Adrenal gland (tissue), 9 donors: ENCODE measurements at regions not wholly inside any gene's neighbourhood (a gene's known extent, or its start where the extent isn't known, plus 50 kb on each side); places are given as distances from the start of the nearest gene placed in this dataset.

Experiments used
- DNase-seq, 7 donors: peaks; one replicate each; pipeline ENCODE4 v3.0.0-alpha.2; 2019 to 2020
- H3K27ac ChIP-seq, 5 donors: fragments of 200-600 bp; sonication (generic) in 4 of 5; 1 replicate in 3 of 5; 2 replicates in 2 of 5; pipeline versions ENCODE4 v1.5.1 to v1.8.0; 2016 to 2020; ENCODE audit warnings: mild to moderate bottlenecking in 1 of 5
- H3K27me3 ChIP-seq: fragments of 200-600 bp; 2 replicates; pipeline ENCODE4 v1.8.0; 2021
- H3K36me3 ChIP-seq, 2 donors: fragments of 200-600 bp; replicated peaks in 1 of 2; 1 replicate in 1 of 2; 2 replicates in 1 of 2; pipeline versions ENCODE4 v1.5.1 to v1.8.0; 2018 to 2022
- H3K4me1 ChIP-seq, 2 donors: fragments of 200-600 bp; replicated peaks in 1 of 2; 1 replicate in 1 of 2; 2 replicates in 1 of 2; pipeline versions ENCODE4 v1.5.1 to v1.8.0; 2018 to 2021
- H3K4me3 ChIP-seq, 4 donors: fragments of 200-600 bp; sonication (generic) in 3 of 4; one replicate each; pipeline ENCODE4 v1.5.1; 2016 to 2018
- H3K9me3 ChIP-seq, 3 donors: fragments of 200-600 bp; sonication (generic) in 1 of 3; replicated peaks in 1 of 3; 1 replicate in 2 of 3; 2 replicates in 1 of 3; pipeline versions ENCODE4 v1.5.1 to v1.8.0; 2016 to 2021
- POLR2A ChIP-seq, 2 donors: fragments of 450-650 bp; IDR thresholded peaks; one replicate each; pipeline ENCODE4 v1.6.1; 2017; ENCODE audit warnings: antibody characterized with exemption in 2 of 2, mild to moderate bottlenecking in 2 of 2, moderate library complexity in 1 of 2
- WGBS, 4 donors: extraction: QIAGEN DNeasy Blood & Tissue Kit in 2 of 4; methylation state at CpG; one replicate each; pipeline versions ENCODE4 v1.1.5 to v1.1.7; 2013 to 2017; 5-methylcytosine and 5-hydroxymethylcytosine counted together
- intact Hi-C, 2 donors: fragments of 100-400 bp; cut with DNase I; formaldehyde crosslinking; loops; one replicate each; pipeline versions ENCODE4 v1.14.1 to v1.15.0; 2022 to 2023
- TF ChIP-seq, protein P1 (sequence below), 6 experiments: fragments of 450-650 bp in 4 of 6; fragments of 200-600 bp in 2 of 6; sonication (generic) in 1 of 6; IDR thresholded peaks; 1 replicate in 5 of 6; 2 replicates in 1 of 6; pipeline versions ENCODE4 v1.5.1 to v1.8.0; 2016 to 2021; ENCODE audit warnings: antibody characterized with exemption in 6 of 6, mild to moderate bottlenecking in 2 of 6, moderate library complexity in 1 of 6
- donor health status: healthy with polysubstance abuse.
- donor health status: Bipolar disorder and iron deficiency.
- donor health status: DM: yes; HTN: yes; CAD: no.
- donor health status: DM: no; HTN: no; CAD: no.
- donor health status: DM: no; HTN: no; CAD: no.

DNA sequence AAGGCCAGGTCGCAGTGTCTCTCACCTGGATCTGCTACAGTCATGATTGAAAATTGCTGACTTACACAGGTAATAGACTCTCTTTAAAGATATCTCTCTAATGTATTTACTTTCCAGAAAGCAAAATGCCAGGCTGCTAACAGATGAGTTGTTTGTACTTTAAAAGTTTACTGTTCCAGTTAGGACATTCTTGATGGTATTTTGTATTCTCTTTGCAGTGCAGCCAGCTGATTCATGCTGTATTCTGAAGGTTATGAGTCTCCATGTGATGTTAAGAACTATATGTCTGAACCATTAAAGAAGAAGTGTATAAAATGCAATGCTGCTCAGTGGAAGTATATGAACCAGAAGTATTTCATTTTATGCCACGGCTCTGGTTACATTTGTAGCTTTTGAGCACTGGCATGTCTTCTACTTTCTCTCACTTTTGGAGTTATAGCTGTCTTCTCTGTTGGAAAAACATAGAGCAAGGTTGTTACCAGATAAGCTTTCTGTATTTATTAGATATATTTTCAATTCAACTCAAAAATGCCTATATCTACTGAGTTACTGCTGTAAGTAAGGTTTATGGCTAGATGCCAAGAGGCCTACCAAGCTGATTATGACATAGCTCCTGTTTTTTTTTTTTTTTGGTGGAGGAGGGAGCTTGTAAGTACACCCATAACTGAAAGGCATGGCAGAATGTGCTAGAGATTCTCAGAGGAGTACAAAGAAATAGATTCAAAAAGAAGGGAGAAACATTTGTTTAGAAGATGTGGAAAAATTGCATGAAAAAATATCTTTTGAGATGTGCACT lies 130.5 kb upstream of the MAN1A1 start:
- Histone ChIP-seq H3K4me1 (peaks cover 0 to 7% of the 10 kb centered on the region in 2 donors), H3K4me3 (no peak overlapping the region), H3K27me3 (no peaks in the 10 kb centered on the region), H3K27ac (peak overlapping the region in 2 of 5 donors; percentile 22 to 47), H3K9me3 (no peaks in the 10 kb centered on the region), H3K36me3 (no peaks in the 10 kb centered on the region)
- TF ChIP-seq POLR2A (IDR thresholded peaks at IDR 0.05), result no peak
- TF ChIP-seq, protein P1, sequence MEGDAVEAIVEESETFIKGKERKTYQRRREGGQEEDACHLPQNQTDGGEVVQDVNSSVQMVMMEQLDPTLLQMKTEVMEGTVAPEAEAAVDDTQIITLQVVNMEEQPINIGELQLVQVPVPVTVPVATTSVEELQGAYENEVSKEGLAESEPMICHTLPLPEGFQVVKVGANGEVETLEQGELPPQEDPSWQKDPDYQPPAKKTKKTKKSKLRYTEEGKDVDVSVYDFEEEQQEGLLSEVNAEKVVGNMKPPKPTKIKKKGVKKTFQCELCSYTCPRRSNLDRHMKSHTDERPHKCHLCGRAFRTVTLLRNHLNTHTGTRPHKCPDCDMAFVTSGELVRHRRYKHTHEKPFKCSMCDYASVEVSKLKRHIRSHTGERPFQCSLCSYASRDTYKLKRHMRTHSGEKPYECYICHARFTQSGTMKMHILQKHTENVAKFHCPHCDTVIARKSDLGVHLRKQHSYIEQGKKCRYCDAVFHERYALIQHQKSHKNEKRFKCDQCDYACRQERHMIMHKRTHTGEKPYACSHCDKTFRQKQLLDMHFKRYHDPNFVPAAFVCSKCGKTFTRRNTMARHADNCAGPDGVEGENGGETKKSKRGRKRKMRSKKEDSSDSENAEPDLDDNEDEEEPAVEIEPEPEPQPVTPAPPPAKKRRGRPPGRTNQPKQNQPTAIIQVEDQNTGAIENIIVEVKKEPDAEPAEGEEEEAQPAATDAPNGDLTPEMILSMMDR (IDR thresholded peaks at IDR 0.05), result no peak
- intact Hi-C loops, result no loop called here
- WGBS, 4 donors, result 78 to 85% (median 84%) methylated on average over 2 of the region's 2 CpGs
- DNase-seq, result peak in 1 of 7 donors; percentile 9

DNA sequence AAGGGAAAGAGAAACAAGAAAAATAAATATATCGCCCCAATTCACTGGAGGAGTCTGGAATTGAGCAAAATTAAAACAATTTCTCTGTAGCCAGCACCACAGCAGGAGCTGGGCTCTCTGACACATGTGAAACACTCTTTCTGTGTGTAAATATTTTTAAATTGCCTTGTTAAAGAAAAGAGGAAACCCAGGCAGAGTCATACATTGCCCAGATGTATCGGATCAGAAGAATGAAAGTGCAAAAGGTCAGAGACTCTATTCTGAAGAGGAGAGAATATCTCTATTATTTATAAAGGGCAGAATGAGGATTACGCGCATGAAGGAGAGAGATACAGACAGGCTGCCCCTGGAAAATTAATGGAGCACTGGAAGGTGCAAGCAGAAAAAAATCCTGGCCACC lies 127.0 kb upstream of the MAN1A1 start:
- Histone ChIP-seq H3K27ac (no peak overlapping the region), H3K27me3 (no peaks in the 10 kb centered on the region), H3K36me3 (no peaks in the 10 kb centered on the region), H3K9me3 (peaks cover 0 to 5% (median 0%) of the 10 kb centered on the region in 3 donors), H3K4me3 (no peak overlapping the region), H3K4me1 (peaks cover 0 to 7% of the 10 kb centered on the region in 2 donors)
- WGBS, 4 donors, result 56 to 73% (median 67%) methylated on average over 4 of the region's 4 CpGs
- DNase-seq, result no peak
- no peak for TF ChIP-seq POLR2A (IDR thresholded peaks at IDR 0.05)
- intact Hi-C loops, result no loop called here

DNA sequence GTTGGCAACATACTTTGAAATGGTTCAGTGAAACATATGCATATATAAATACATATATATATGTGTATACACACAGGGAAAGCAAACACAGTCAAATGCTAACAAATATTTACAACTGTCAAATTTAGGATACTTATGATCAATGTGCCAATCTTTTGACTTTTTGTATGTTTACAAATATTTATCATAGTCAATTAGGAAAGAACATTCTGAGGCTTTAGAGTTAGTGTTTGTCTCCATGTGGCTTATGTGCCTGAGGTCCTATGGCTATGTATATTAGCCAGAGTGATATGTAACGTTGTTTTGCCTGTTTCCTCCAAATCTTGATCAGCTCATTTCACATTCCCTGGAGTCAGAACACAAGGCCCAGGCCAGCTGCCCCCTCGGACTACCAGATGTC lies 126.5 kb upstream of the MAN1A1 start:
- no peak for TF ChIP-seq POLR2A (IDR thresholded peaks at IDR 0.05)
- TF ChIP-seq, protein P1 (IDR thresholded peaks at IDR 0.05), result no peak
- H3K36me3 ChIP-seq, result no peaks in the 10 kb centered on the region
- DNase-seq, result no peak
- peaks cover 0 to 7% of the 10 kb centered on the region in 2 donors for H3K4me1 ChIP-seq
- intact Hi-C loops, result no loop called here
- 49 to 74% (median 64%) methylated on average over 2 of the region's 2 CpGs for WGBS, 4 donors
- H3K4me3 ChIP-seq, result no peak overlapping the region
- no peak overlapping the region for H3K27ac ChIP-seq
- H3K9me3 ChIP-seq, result peaks cover 0 to 5% (median 0%) of the 10 kb centered on the region in 3 donors
- no peaks in the 10 kb centered on the region for H3K27me3 ChIP-seq

DNA sequence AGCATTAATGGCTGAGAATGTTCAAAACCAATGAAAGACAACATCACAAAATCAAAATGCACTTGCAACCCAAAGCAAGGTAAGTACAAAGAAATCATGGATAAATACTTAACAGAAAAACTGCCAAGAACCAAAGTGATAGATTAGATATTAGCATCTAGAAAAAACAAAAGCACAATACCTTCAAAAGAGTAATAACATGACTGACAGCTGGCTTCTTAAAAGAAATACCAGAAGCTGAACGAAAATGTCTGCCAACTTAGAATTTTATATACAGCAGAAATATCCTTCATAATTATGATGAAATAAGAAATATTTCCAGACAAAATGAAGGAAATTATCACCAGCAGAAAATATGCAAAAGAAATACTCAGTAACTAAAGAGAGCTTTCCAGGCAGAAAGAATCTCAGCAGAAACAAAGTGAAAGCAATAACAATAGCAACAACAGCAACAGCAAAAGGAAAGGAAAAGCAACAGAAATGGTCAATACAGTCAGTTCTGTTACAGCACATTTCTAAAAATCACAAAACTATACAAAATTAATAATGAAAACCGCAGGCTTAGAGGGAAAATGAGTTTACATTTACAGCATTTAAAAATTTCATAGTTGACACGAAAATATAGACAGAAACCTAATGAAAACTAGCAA lies 121.5 kb upstream of the MAN1A1 start:
- TF ChIP-seq POLR2A (IDR thresholded peaks at IDR 0.05), result no peak
- TF ChIP-seq, protein P1 (IDR thresholded peaks at IDR 0.05), result no peak
- 30 to 91% (median 64%) methylated on average over 2 to 3 of the region's 3 CpGs for WGBS, 4 donors
- intact Hi-C loops, result no loop called here
- Histone ChIP-seq H3K4me1 (peaks cover 0 to 6% of the 10 kb centered on the region in 2 donors), H3K9me3 (peaks cover 0 to 11% (median 0%) of the 10 kb centered on the region in 3 donors), H3K36me3 (no peaks in the 10 kb centered on the region), H3K4me3 (no peak overlapping the region), H3K27ac (no peak overlapping the region), H3K27me3 (no peaks in the 10 kb centered on the region)
- no peak for DNase-seq
